ENCODE measurements at regions not wholly inside any gene's neighbourhood (a gene's known extent, or its start where the extent isn't known, plus 50 kb on each side); places are given as distances from the start of the nearest gene placed in this dataset.

- TF ChIP-seq CTCF (IDR thresholded peaks at IDR 0.05; ENCODE audit: borderline replicate concordance, extremely low read depth, low read length, poor library complexity, severe bottlenecking) (no peak), EZH2 (IDR thresholded peaks at IDR 0.05; ENCODE audit: borderline replicate concordance, low read depth, low read length, severe bottlenecking) (no peak)
These were observed 80.5 kb upstream of the SLC25A48 start for GRCh38 chr5:135753990-135754389.

Measured in DND-41 (cell line).